Mucosa of descending colon (tissue), 3 donors: ENCODE measurements at regions not wholly inside any gene's neighbourhood (a gene's known extent, or its start where the extent isn't known, plus 50 kb on each side); places are given as distances from the start of the nearest gene placed in this dataset.
A peak's percentile ranks its signal among the peaks of the same experiment; 100 is the strongest.

Experiments used
- ATAC-seq: fragments of 200-7000 bp; cut with Tn5 transposase; one replicate; pipeline ENCODE4 v1.9.1; 2020; ENCODE audit warnings: mild to moderate bottlenecking, moderate library complexity
- DNase-seq, 3 donors: peaks; one replicate each; pipeline ENCODE4 v3.0.0-alpha.2; 2020
- H3K36me3 ChIP-seq: fragments of 200-600 bp; one replicate; pipeline ENCODE4 v1.8.0; 2021; ENCODE audit warnings: low read depth, mild to moderate bottlenecking
- H3K4me1 ChIP-seq: fragments of 200-600 bp; one replicate; pipeline ENCODE4 v1.8.0; 2021; ENCODE audit warnings: low read depth, mild to moderate bottlenecking
- H3K4me3 ChIP-seq: fragments of 200-600 bp; one replicate; pipeline ENCODE4 v1.8.0; 2021; ENCODE audit warnings: mild to moderate bottlenecking
- H3K9me3 ChIP-seq: fragments of 200-600 bp; one replicate; pipeline ENCODE4 v1.8.0; 2021; ENCODE audit warnings: mild to moderate bottlenecking
- intact Hi-C, 2 donors: fragments of 100-400 bp; cut with DNase I in 1 of 2; cut with micrococcal nuclease in 1 of 2; formaldehyde crosslinking; loops; one replicate each; pipeline versions ENCODE4 v1.11.0 to v1.11.1; 2022; cut with DNase I, micrococcal nuclease
- TF ChIP-seq, protein P1 (sequence below): fragments of 200-600 bp; IDR thresholded peaks from one replicate; pipeline ENCODE4 v1.8.0; 2022; ENCODE audit warnings: antibody characterized with exemption, mild to moderate bottlenecking
- donor health status: DM: no; HTN: no; CAD: no; lungs with moderate emphysema.
- donor health status: DM: no; HTN: no; CAD: no.
- donor health status: DM: no; HTN: yes; CAD: no.

DNA sequence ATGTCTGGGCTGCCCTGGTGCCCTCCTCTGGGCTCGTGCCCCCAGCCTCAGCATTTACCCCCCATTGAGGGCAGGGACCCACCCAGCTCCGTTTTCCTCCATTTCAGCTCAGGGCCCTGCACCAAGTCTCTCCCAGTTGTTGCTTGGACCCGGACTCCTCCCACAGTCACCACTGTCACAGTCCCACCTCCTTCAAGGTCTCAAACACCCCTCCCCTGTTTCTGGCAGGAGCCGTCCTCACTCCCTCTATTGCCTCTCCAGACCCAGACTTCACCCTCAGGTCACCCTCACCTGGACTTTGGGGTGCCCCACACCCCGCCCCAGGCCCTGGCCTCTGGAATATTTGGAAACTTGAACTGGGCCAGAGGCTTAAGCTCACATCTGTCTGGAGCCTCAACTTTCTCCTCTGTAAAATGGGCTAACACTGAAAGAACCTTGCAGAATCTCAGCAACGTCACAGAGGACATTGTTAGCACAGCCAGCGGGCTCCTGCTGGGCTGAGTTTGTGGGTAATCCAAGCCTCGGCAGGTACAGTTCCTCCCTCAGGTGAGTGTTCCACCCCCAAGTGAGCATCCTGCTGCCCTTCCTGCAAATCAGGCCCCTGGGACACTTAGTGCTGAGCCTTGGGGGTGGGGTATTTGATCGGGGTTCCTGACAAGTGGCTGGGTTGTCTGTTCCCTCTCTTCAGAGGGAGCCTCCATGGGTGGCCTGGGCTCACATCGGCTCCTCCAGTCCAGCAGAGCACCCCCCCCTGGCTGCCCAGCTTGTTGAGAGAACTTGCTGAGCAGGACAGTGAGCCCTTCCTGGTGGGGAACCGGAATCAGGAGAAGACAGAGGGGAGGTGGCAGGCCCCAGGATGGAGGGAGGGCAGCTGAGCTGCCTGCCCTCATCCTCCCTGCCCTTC lies 130.1 kb downstream of the C9orf50 start:
- H3K4me1 ChIP-seq: peaks cover 55% of the 10 kb centered on the region
- ATAC-seq: no peak
- TF ChIP-seq, protein P1, sequence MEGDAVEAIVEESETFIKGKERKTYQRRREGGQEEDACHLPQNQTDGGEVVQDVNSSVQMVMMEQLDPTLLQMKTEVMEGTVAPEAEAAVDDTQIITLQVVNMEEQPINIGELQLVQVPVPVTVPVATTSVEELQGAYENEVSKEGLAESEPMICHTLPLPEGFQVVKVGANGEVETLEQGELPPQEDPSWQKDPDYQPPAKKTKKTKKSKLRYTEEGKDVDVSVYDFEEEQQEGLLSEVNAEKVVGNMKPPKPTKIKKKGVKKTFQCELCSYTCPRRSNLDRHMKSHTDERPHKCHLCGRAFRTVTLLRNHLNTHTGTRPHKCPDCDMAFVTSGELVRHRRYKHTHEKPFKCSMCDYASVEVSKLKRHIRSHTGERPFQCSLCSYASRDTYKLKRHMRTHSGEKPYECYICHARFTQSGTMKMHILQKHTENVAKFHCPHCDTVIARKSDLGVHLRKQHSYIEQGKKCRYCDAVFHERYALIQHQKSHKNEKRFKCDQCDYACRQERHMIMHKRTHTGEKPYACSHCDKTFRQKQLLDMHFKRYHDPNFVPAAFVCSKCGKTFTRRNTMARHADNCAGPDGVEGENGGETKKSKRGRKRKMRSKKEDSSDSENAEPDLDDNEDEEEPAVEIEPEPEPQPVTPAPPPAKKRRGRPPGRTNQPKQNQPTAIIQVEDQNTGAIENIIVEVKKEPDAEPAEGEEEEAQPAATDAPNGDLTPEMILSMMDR: no peak
- peak in 2 of 3 donors; percentile 44 to 51 for DNase-seq
- H3K36me3 ChIP-seq: no peaks in the 10 kb centered on the region
- H3K4me3 ChIP-seq: no peak overlapping the region
- H3K9me3 ChIP-seq: no peaks in the 10 kb centered on the region
- intact Hi-C loops: no loop called here

DNA sequence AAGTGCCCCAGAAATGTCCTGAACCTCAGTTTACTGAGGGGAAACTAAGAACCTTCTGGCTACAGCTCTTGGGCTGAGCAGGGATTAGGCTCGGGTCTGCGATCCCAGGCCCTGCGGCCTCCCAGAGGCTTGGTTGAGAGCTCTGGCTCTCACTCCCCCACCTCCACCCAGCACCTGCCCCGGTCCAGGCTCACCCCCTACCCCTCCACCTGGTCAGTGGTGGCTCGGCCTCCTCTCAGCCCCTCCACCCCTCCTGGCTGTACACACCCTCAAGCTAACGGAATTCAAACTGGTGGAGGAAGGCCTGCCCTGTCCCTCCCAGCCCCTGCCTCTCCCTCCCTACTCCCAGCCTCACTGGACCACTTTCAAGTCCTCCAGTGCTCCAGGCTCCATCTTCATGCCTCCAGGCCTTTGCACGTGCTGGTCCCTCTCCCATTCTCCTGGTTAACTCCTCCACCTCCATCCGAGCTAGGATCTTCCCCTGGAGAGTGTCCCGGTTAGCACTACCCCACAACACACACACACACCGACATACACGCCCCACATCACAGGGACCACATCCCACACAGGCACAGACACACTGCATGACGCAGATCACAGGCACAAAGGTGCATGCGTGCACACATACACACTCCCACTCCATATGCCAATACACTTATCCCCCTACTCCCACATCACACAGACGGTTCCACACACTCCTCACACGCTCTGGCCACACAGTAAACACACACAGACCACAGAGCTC lies 130.9 kb downstream of the C9orf50 start:
- Histone ChIP-seq H3K9me3 (no peaks in the 10 kb centered on the region), H3K36me3 (no peaks in the 10 kb centered on the region), H3K4me3 (no peak overlapping the region), H3K4me1 (peaks cover 47% of the 10 kb centered on the region)
- TF ChIP-seq, protein P1: no peak
- intact Hi-C loops: loop anchor here in 1 of 2 donors (10.0 kb wide), 2 partner anchors 115 to 315 kb away; partner anchors contain the start of gene IER5L
- DNase-seq: peak; percentile 40 to 65 (median 48)
- no peak for ATAC-seq

DNA sequence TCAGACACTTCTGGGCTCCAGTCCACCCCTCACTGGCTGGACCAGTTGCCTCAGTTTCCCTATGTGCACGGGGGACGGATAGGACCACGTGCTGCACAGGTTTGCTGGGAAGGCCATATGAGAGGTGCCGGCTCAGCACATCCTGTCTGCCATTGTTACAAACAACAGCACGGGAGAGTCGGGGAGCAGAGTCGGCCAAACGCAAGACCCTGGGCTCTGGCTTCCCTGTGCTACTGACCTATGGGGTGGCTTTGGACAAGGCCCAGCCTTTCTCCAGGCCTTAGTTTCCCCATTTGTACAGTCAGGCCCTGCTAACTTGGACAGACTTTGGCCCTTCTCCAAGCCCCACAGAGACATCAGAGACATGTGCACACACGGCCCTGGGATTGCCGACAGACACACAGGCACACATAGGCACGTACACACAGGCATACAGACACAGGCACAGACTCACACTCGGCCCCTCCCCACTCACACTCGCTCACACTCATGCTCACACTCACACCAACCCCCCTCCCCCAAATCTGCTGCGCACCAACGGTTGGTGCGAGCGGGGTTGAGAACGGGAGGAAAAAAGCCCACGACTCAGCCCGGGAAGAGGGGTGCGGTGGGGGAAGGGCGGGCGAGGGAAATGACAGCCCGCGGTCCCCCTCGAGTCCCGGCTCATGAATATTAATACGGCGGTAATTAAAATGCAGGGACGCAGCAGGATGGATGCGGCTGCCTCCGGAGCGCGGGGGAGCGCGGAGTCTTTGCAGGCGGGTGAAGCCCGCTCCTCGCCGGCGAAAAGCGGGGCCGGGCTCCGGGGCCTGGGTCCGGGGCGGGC lies 133.0 kb downstream of the C9orf50 start:
- Histone ChIP-seq H3K9me3 (no peaks in the 10 kb centered on the region), H3K4me3 (peak overlapping the region; percentile 15), H3K4me1 (peaks cover 44% of the 10 kb centered on the region), H3K36me3 (no peaks in the 10 kb centered on the region)
- TF ChIP-seq, protein P1: no peak
- ATAC-seq (peak; percentile 13), DNase-seq (peak; percentile 56 to 72 (median 56))
- intact Hi-C loops: loop anchor here in 1 of 2 donors (10.0 kb wide), 2 partner anchors 117 to 313 kb away; partner anchors contain the start of gene IER5L

DNA sequence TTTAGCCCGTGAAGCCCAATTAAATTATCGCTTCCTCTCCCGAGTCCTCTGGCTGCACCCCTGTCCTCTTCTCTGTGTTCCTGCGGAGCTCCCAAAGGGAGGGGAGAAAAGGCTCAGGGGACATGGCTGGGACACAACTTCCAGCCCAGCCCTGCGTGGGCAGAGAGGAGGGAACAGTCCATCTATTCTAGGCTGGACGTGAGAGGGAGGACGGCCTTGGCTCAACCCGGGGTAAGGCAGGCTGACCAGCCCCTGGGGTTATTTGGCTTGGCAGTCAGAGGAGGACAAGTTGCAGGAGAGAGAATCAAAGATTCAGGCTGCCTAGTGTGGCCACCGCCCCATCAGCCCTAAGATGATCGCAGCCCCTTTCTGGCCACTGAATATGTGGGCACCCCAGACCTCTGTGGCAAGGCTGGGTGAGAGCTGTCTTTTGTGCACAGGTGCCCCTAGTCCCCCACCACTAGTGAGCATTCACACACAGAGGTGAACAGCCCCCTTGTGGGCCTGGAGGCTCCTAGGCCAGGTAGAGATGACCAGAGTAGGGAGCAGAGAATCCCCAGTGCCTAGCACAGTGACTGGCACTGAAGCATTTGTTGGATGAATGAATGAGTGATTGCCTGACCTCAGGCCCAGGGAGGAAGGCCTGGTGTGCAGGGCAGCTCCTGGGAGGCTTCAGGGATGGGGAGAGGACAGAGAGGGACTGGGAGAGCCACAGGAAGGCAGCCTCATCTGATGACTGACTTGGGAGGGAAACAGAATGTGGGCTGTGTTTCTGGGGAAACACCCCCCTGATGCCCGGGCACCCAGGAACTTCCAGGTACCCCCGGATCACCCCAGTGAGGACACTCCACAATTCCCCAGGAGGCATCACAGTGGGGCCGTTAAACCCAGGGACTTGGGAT lies 133.9 kb downstream of the C9orf50 start:
- intact Hi-C loops: loop anchor here in 1 of 2 donors (10.0 kb wide), 2 partner anchors 118 to 312 kb away; partner anchors contain the start of gene IER5L
- ATAC-seq (no peak), DNase-seq (peak in 1 of 3 donors; percentile 71)
- H3K9me3 ChIP-seq: no peaks in the 10 kb centered on the region
- no peak overlapping the region for H3K4me3 ChIP-seq
- peaks cover 44% of the 10 kb centered on the region for H3K4me1 ChIP-seq
- no peaks in the 10 kb centered on the region for H3K36me3 ChIP-seq
- TF ChIP-seq, protein P1: no peak
